Activated naive CD4-positive, alpha-beta T cell treated with anti-CD3 and anti-CD28 coated beads, Interleukin-2, amount 50 U/mL, for 24 hours (primary cell): ENCODE measurements at regions not wholly inside any gene's neighbourhood (a gene's known extent, or its start where the extent isn't known, plus 50 kb on each side); places are given as distances from the start of the nearest gene placed in this dataset.

Experiments
- H3K27ac Mint-ChIP-seq: one replicate; pipeline ENCODE4 v1.8.0; 2021; ENCODE audit warnings: mild to moderate bottlenecking, mixed read lengths
- H3K27me3 Mint-ChIP-seq: one replicate; pipeline ENCODE4 v1.8.0; 2021; ENCODE audit warnings: mixed read lengths
- H3K36me3 Mint-ChIP-seq: one replicate; pipeline ENCODE4 v1.8.0; 2021; ENCODE audit warnings: mixed read lengths
- H3K4me1 Mint-ChIP-seq: one replicate; pipeline ENCODE4 v1.8.0; 2021; ENCODE audit warnings: mixed read lengths
- H3K4me3 Mint-ChIP-seq: one replicate; pipeline ENCODE4 v1.8.0; 2021; ENCODE audit warnings: mild to moderate bottlenecking, mixed read lengths
- H3K9me3 Mint-ChIP-seq: one replicate; pipeline ENCODE4 v1.8.0; 2021; ENCODE audit warnings: mixed read lengths

GRCh38 chr4:14650127-14650526 lies 352.2 kb upstream of the CPEB2 start:
- Mint-ChIP-seq H3K27ac (no peak overlapping the region), H3K4me3 (no peak overlapping the region), H3K9me3 (peaks cover 3% of the 10 kb centered on the region), H3K4me1 (no peaks in the 10 kb centered on the region), H3K27me3 (peaks cover 4% of the 10 kb centered on the region), H3K36me3 (no peaks in the 10 kb centered on the region)

GRCh38 chr4:14652522-14652921 lies 349.8 kb upstream of the CPEB2 start:
- Mint-ChIP-seq H3K4me1 (no peaks in the 10 kb centered on the region), H3K4me3 (no peak overlapping the region), H3K27me3 (peaks cover 4% of the 10 kb centered on the region), H3K36me3 (no peaks in the 10 kb centered on the region), H3K27ac (no peak overlapping the region), H3K9me3 (peaks cover 6% of the 10 kb centered on the region)

- no peak overlapping the region for H3K4me3 Mint-ChIP-seq
- no peak overlapping the region for H3K27ac Mint-ChIP-seq
- no peaks in the 10 kb centered on the region for H3K4me1 Mint-ChIP-seq
- peaks cover 6% of the 10 kb centered on the region for H3K9me3 Mint-ChIP-seq
- H3K36me3 Mint-ChIP-seq, result no peaks in the 10 kb centered on the region
- peaks cover 3% of the 10 kb centered on the region for H3K27me3 Mint-ChIP-seq
Measured at GRCh38 chr4:14653338-14653737, 348.9 kb upstream of the CPEB2 start.

DNA sequence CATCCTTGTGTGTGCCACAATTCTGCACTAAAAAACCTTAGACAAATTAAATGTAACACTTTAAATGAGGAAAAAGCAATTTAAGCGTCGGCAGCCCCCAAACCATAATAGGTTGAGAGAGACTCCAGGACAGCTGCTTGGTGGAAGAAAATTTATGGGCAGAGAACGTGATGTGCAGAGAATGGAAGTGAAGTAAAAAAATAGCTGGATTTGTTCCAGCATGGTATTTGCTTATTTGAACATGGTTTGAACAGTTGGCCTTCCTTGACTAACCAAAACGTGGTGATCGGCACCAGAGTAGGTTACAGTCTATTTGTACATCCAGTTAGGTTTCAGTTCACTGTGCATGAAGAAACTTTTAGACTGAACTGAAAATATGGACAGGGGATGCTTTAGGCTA lies 343.0 kb upstream of the CPEB2 start:
- H3K27ac Mint-ChIP-seq, result no peak overlapping the region

GRCh38 chr4:14667624-14668151 lies 334.6 kb upstream of the CPEB2 start:
- Mint-ChIP-seq H3K27me3 (peaks cover 14% of the 10 kb centered on the region), H3K36me3 (no peaks in the 10 kb centered on the region), H3K9me3 (peaks cover 5% of the 10 kb centered on the region), H3K27ac (no peak overlapping the region), H3K4me1 (no peaks in the 10 kb centered on the region), H3K4me3 (no peak overlapping the region)

More for the DNA sequence above, 343.0 kb upstream of the CPEB2 start:
- no peaks in the 10 kb centered on the region for H3K36me3 Mint-ChIP-seq
- H3K4me3 Mint-ChIP-seq, result no peak overlapping the region
- no peaks in the 10 kb centered on the region for H3K4me1 Mint-ChIP-seq
- H3K9me3 Mint-ChIP-seq, result peaks cover 6% of the 10 kb centered on the region
- H3K27me3 Mint-ChIP-seq, result peaks cover 2% of the 10 kb centered on the region

GRCh38 chr4:14668296-14668695 lies 334.0 kb upstream of the CPEB2 start:
- H3K4me1 Mint-ChIP-seq, result no peaks in the 10 kb centered on the region

DNA sequence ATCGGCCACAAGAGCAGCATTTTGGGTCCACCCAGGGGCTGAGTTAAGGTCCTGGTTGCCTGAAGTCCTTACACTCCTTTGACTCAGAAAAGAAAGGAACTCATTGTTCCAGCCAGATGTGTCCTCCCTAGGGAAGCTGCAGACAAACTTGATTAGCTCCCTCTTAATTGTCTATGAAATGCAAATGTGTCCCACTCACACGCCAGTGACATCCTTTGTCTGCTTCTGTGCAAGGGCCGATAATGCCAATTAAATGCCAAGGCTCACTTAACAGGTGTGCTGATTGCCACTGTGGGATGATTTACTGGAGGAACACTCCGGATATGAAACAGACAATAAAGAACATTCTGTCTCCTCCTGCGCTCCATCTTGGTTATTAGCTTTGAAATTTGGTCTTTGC lies 332.9 kb upstream of the CPEB2 start:
- Mint-ChIP-seq H3K27ac (no peak overlapping the region), H3K36me3 (no peaks in the 10 kb centered on the region), H3K4me1 (no peaks in the 10 kb centered on the region), H3K27me3 (peaks cover 13% of the 10 kb centered on the region), H3K9me3 (peaks cover 5% of the 10 kb centered on the region), H3K4me3 (no peak overlapping the region)

More at GRCh38 chr4:14668296-14668695, 334.0 kb upstream of the CPEB2 start:
- no peaks in the 10 kb centered on the region for H3K36me3 Mint-ChIP-seq
- H3K9me3 Mint-ChIP-seq, result peaks cover 5% of the 10 kb centered on the region
- peaks cover 14% of the 10 kb centered on the region for H3K27me3 Mint-ChIP-seq
- no peak overlapping the region for H3K4me3 Mint-ChIP-seq
- H3K27ac Mint-ChIP-seq, result no peak overlapping the region

DNA sequence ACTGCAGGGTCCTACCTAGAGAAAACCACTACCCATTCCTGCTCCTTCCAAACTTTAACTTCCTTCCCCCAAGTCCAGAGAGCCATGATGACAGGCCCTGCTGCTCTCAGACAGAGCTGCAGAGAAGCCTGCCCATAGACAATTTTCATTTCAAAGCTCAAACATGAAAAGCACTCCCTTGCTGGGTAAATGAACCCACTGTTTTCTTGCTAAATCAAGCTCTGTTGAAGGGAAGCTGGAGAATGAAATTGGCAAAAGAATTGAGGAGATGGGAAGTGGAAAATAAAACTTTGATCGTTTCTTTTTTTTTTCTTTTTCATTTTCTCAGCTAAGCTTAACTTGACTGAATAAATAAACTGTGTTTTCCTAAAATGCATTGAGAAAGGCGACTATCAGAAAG lies 331.1 kb upstream of the CPEB2 start:
- H3K27me3 Mint-ChIP-seq, result peaks cover 13% of the 10 kb centered on the region
- H3K4me1 Mint-ChIP-seq, result no peaks in the 10 kb centered on the region
- H3K9me3 Mint-ChIP-seq, result peaks cover 5% of the 10 kb centered on the region
- H3K27ac Mint-ChIP-seq, result no peak overlapping the region
- no peak overlapping the region for H3K4me3 Mint-ChIP-seq
- H3K36me3 Mint-ChIP-seq, result no peaks in the 10 kb centered on the region

DNA sequence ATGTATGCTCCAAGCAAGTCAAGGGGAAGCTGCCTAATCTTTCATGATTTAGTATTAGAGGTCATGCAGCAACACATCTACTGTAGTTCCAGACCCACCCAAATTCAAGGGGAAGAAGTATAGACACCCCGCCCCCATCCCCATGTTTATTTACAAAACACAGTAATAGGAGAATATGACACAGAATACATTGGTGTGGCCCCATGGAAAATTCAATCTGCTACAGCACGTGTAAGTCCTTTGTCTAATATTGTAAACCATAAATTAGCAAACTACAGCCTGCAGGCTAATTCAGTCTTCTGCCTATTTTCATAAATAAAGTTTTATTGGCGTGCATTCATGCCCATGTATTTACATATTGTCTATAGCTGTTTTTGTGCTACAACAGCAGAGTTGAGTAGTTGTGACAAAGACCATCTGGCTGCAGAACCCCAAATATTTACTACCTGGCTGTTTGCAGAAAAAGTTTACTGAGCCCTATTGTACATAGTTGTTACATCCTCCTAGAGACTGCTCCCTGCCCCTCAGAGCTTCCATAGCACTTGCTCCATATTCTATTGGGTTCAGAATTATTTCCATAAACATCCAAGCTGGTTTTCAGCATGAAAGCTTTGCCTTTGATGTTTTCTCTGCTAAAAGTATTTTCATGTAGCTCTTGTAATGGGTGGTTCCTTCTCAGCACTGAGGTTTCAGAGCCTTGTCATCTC lies 326.8 kb upstream of the CPEB2 start:
- H3K27me3 Mint-ChIP-seq, result peaks cover 7% of the 10 kb centered on the region
- no peaks in the 10 kb centered on the region for H3K36me3 Mint-ChIP-seq
- H3K27ac Mint-ChIP-seq, result no peak overlapping the region
- no peaks in the 10 kb centered on the region for H3K9me3 Mint-ChIP-seq
- no peak overlapping the region for H3K4me3 Mint-ChIP-seq
- H3K4me1 Mint-ChIP-seq, result no peaks in the 10 kb centered on the region

DNA sequence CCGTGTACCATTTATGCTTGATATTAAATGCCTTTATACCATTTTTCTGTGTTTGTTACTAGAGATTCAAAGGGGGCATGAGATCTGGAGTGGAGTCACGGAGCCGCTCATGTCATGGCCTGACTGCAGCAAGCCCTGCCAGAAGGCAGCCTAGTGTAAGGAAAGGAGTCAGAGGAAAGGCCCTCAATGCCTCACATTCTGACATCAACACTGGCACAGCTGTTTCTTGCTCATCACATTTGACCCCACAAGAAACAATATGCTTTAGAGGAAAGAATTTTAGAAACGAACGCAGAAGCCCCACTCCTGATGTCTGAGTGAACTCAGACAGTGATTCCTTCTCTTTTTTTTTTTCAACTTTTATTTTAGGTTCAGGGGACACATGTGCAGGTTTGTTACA lies 322.4 kb upstream of the CPEB2 start:
- Mint-ChIP-seq H3K27me3 (peaks cover 4% of the 10 kb centered on the region), H3K4me1 (no peaks in the 10 kb centered on the region), H3K27ac (no peak overlapping the region), H3K36me3 (no peaks in the 10 kb centered on the region), H3K9me3 (no peaks in the 10 kb centered on the region), H3K4me3 (no peak overlapping the region)

DNA sequence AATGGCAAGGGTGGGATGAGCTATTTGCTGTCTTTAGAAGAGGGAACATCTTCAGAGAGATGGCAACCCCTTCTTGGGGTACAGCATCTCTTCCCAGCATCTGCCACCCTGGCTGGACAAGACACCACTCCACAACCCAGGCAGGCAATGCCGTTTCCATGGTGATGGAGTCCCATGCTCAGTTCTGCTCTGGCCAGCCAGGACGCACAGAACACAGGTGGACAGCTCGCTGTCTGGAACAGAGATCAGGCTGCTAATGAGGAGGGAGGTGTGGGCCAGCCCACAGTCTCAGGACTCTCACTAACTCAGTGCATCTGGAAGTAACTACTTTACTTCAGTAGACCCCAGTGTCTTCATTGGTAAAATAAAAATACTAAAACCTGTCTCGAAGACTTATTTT lies 321.0 kb upstream of the CPEB2 start:
- H3K4me1 Mint-ChIP-seq, result no peaks in the 10 kb centered on the region
- H3K27ac Mint-ChIP-seq, result no peak overlapping the region
- peaks cover 7% of the 10 kb centered on the region for H3K27me3 Mint-ChIP-seq
- H3K4me3 Mint-ChIP-seq, result no peak overlapping the region
- no peaks in the 10 kb centered on the region for H3K36me3 Mint-ChIP-seq
- H3K9me3 Mint-ChIP-seq, result no peaks in the 10 kb centered on the region

DNA sequence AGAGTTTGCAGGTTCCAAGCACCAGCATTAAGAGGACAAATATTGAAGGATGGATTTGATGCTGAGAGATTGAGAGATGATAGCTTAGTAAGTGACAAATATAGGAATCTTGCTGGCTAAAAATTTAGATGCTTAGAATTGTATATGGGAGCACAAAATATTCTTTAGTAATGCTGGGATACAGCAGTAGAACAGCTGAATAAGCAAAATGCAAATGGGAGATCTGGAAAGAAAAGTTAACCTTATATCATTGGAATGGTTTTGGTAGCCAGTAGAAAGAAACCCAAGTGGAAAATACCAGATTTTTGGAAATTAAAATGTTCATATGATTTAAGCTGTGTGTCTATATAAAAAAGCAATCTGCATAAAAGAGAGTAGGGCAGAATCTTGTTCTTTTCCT lies 308.6 kb upstream of the CPEB2 start:
- no peak overlapping the region for H3K4me3 Mint-ChIP-seq
- peaks cover 5% of the 10 kb centered on the region for H3K27me3 Mint-ChIP-seq
- H3K9me3 Mint-ChIP-seq, result peaks cover 3% of the 10 kb centered on the region
- no peaks in the 10 kb centered on the region for H3K4me1 Mint-ChIP-seq
- no peak overlapping the region for H3K27ac Mint-ChIP-seq
- H3K36me3 Mint-ChIP-seq, result peaks cover 2% of the 10 kb centered on the region

GRCh38 chr4:14695095-14695845 lies 307.0 kb upstream of the CPEB2 start:
- H3K36me3 Mint-ChIP-seq, result peaks cover 2% of the 10 kb centered on the region
- H3K4me3 Mint-ChIP-seq, result no peak overlapping the region
- peaks cover 3% of the 10 kb centered on the region for H3K9me3 Mint-ChIP-seq
- H3K27ac Mint-ChIP-seq, result no peak overlapping the region
- no peaks in the 10 kb centered on the region for H3K4me1 Mint-ChIP-seq
- H3K27me3 Mint-ChIP-seq, result peaks cover 6% of the 10 kb centered on the region

GRCh38 chr4:14700083-14700482 lies 302.2 kb upstream of the CPEB2 start:
- no peaks in the 10 kb centered on the region for H3K36me3 Mint-ChIP-seq
- H3K4me1 Mint-ChIP-seq, result no peaks in the 10 kb centered on the region
- H3K27ac Mint-ChIP-seq, result no peak overlapping the region
- H3K4me3 Mint-ChIP-seq, result no peak overlapping the region
- H3K27me3 Mint-ChIP-seq, result peaks cover 6% of the 10 kb centered on the region
- H3K9me3 Mint-ChIP-seq, result no peaks in the 10 kb centered on the region

DNA sequence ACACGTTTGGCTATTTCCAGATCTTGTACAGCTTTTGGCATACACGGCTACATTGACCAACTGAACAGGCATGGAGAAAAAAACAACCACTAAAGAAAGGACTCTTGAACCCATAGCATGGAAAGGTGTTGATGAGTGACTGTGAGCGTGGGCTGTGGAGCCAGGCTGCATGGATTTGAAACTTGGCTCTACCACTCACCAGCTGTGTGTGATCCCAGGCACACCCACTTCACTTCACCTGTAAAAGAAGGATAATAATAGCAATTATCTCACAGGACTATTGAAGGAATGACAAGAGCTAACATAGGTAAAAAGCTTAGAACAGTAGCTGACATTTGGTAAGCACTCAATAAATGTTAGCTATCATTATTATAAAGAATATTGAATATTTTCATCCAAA lies 301.7 kb upstream of the CPEB2 start:
- no peaks in the 10 kb centered on the region for H3K4me1 Mint-ChIP-seq
- H3K4me3 Mint-ChIP-seq, result no peak overlapping the region
- H3K27me3 Mint-ChIP-seq, result peaks cover 6% of the 10 kb centered on the region
- H3K36me3 Mint-ChIP-seq, result no peaks in the 10 kb centered on the region
- H3K27ac Mint-ChIP-seq, result no peak overlapping the region
- no peaks in the 10 kb centered on the region for H3K9me3 Mint-ChIP-seq

DNA sequence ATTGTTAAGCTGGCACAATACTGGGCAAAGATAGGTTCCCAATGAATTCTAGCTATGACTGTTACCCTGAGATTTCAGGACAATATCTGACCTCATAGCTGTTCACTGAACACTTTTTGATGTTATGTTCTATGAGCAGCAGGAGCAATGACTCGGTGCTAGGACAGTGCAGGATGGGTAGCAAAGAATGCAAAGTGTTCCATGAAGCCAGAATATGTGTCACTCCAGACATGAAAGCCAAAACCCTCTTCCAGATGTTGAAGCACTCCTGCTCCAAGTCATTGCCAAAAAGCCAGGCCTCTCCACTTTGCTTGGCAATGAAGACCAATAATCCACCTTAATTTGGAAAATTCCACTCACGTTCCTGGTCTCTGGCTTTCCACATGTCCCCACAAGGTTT lies 300.9 kb upstream of the CPEB2 start:
- H3K27ac Mint-ChIP-seq, result no peak overlapping the region

More for the DNA sequence above, 300.9 kb upstream of the CPEB2 start:
- Mint-ChIP-seq H3K36me3 (no peaks in the 10 kb centered on the region), H3K4me3 (no peak overlapping the region), H3K4me1 (no peaks in the 10 kb centered on the region), H3K9me3 (no peaks in the 10 kb centered on the region), H3K27me3 (peaks cover 2% of the 10 kb centered on the region)
